Body of pancreas (tissue), 4 donors: ENCODE measurements at regions not wholly inside any gene's neighbourhood (a gene's known extent, or its start where the extent isn't known, plus 50 kb on each side); places are given as distances from the start of the nearest gene placed in this dataset.

Experiments
- ATAC-seq: fragments of 150-250 bp; one replicate; pipeline ENCODE4 v1.9.1; 2016
- DNase-seq, 4 donors: peaks; one replicate each; pipeline ENCODE4 v3.0.0-alpha.2; 2019
- H3K27ac ChIP-seq, 4 donors: fragments of 200-600 bp; sonication (generic); 1 replicate in 3 of 4; 2 replicates in 1 of 4; pipeline versions ENCODE4 v1.5.1 to v1.6.1; 2016 to 2019; ENCODE audit warnings: mild to moderate bottlenecking in 1 of 4, mixed read lengths in 1 of 4, moderate library complexity in 1 of 4
- H3K27me3 ChIP-seq, 2 donors: fragments of 200-600 bp; sonication (generic); one replicate each; pipeline ENCODE4 v1.6.0; 2016; ENCODE audit warnings: mild to moderate bottlenecking in 1 of 2
- H3K36me3 ChIP-seq, 2 donors: fragments of 200-600 bp; sonication (generic); replicated peaks in 1 of 2; 2 replicates each; pipeline ENCODE4 v1.5.1; 2016; ENCODE audit warnings: low read depth in 2 of 2; ENCODE audit not compliant: insufficient read depth in 1 of 2
- H3K4me1 ChIP-seq: fragments of 200-600 bp; sonication (generic); one replicate; pipeline ENCODE4 v1.6.0; 2016
- H3K4me3 ChIP-seq, 2 donors: fragments of 200-600 bp; sonication (generic); 1 replicate in 1 of 2; 2 replicates in 1 of 2; pipeline ENCODE4 v1.5.1; 2016 to 2019
- H3K9me3 ChIP-seq, 3 donors: fragments of 200-600 bp; sonication (generic); 1 replicate in 2 of 3; 2 replicates in 1 of 3; pipeline ENCODE4 v1.5.1; 2016
- POLR2A ChIP-seq, 3 donors: fragments of 450-650 bp; IDR thresholded peaks; one replicate each; pipeline ENCODE4 v1.6.1; 2016; ENCODE audit warnings: antibody characterized with exemption in 3 of 3, mild to moderate bottlenecking in 2 of 3
- WGBS, 2 donors: methylation state at CpG; one replicate each; pipeline ENCODE4 v1.1.5; 2017; 5-methylcytosine and 5-hydroxymethylcytosine counted together
- intact Hi-C: fragments of 100-400 bp; cut with DNase I; formaldehyde crosslinking; loops from one replicate; pipeline ENCODE4 v1.15.1; 2023
- TF ChIP-seq, protein P1 (sequence below), 7 experiments: fragments of 450-650 bp in 4 of 7; fragments of 200-600 bp in 3 of 7; sonication (generic) in 3 of 7; IDR thresholded peaks; one replicate each; pipeline ENCODE4 v1.5.1; 2016 to 2019; ENCODE audit warnings: antibody characterized with exemption in 7 of 7

DNA sequence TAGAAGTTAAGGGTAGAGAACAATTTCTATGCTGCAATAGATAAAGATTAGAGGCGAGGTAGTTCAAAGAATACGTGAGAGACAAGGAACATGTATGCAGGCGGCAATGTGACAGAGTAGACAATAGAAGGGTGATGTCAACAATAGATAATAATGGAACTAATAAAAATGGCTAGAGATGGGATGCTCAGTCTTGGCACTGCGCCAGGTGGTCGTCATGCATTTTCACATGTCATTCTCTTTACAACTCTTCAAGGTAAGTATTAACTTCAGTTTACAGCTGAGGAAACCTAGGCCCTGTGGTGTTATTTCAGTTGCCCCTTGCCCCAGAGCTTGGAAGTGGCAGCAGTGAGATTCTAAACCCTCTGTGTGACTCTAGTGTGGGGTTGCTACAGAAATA is 890.7 kb upstream of the CELF4 start:
- DNase-seq, result peak in 1 of 4 donors; percentile 12
- no peak overlapping the region for H3K27ac ChIP-seq
- H3K4me1 ChIP-seq, result no peaks in the 10 kb centered on the region
- H3K4me3 ChIP-seq, result no peak overlapping the region
- H3K36me3 ChIP-seq, result no peaks in the 10 kb centered on the region
- TF ChIP-seq POLR2A (IDR thresholded peaks at IDR 0.05), result no peak
- TF ChIP-seq, protein P1, sequence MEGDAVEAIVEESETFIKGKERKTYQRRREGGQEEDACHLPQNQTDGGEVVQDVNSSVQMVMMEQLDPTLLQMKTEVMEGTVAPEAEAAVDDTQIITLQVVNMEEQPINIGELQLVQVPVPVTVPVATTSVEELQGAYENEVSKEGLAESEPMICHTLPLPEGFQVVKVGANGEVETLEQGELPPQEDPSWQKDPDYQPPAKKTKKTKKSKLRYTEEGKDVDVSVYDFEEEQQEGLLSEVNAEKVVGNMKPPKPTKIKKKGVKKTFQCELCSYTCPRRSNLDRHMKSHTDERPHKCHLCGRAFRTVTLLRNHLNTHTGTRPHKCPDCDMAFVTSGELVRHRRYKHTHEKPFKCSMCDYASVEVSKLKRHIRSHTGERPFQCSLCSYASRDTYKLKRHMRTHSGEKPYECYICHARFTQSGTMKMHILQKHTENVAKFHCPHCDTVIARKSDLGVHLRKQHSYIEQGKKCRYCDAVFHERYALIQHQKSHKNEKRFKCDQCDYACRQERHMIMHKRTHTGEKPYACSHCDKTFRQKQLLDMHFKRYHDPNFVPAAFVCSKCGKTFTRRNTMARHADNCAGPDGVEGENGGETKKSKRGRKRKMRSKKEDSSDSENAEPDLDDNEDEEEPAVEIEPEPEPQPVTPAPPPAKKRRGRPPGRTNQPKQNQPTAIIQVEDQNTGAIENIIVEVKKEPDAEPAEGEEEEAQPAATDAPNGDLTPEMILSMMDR (IDR thresholded peaks at IDR 0.05), result no peak
- ATAC-seq, result no peak
- intact Hi-C loops, result no loop called here
- H3K9me3 ChIP-seq, result no peaks in the 10 kb centered on the region
- no peaks in the 10 kb centered on the region for H3K27me3 ChIP-seq
- WGBS, 2 donors, result 54% methylated on average over 5 of the region's 5 CpGs

DNA sequence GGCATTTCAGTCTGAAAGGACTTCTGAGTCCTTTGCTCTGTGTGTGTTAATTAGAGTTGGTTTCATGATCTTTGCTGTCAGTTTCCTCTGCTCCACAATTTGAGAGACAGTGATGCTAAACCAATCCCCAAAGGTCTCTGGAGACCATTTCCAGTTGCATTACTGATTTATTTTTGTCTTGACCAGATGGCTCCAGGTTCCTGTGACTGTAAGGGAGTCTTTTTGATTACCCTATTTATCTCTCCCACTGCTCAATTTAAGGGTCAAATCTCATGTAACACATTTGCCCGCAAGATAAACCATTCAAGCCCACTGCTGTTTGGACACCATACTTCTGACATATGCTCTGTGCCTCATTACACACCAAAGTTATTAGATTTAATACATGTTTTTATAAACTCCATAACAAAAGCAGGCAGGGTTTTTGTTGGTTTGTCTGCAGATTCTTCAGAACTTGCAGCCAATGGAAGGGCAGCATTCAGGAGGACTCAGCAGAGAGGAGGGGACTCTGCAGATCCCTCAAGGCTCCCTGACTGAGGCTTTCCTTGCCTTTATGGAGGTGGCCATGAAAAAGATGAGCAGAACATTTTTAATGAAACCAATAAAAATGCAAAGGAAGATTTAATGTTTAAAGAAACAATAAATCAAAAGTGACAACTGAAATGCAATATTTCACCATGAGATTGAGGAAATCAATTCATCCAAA is 889.3 kb upstream of the CELF4 start:
- ATAC-seq (no peak), DNase-seq (no peak)
- Histone ChIP-seq H3K27me3 (no peaks in the 10 kb centered on the region), H3K4me3 (no peak overlapping the region), H3K27ac (no peak overlapping the region), H3K36me3 (no peaks in the 10 kb centered on the region), H3K4me1 (no peaks in the 10 kb centered on the region), H3K9me3 (no peaks in the 10 kb centered on the region)
- no peak for TF ChIP-seq POLR2A (IDR thresholded peaks at IDR 0.05)
- TF ChIP-seq, protein P1 (IDR thresholded peaks at IDR 0.05), result no peak
- intact Hi-C loops, result no loop called here
- 69 to 88% methylated on average over 1 of the region's 1 CpG for WGBS, 2 donors

DNA sequence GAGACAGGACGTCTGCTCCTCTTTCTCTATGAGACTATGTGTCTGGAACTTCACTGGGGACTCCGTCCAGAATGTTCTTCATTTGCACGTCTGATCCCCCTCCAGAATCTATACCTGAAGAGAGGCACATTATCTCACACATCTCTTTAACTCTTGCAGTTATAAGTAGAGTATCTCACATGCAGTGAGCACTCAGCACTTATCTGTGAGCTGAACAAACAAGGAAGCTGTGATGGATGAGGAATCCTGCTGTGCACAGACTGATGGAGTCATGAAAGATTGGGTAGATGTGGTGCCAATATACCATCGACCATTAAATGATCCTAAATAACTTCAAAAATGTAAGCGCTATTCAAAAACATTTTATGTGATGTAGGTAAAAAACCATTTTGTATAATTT is 888.3 kb upstream of the CELF4 start:
- ATAC-seq (no peak), DNase-seq (no peak)
- no peak overlapping the region for H3K27ac ChIP-seq
- H3K4me3 ChIP-seq, result no peak overlapping the region
- TF ChIP-seq, protein P1 (IDR thresholded peaks at IDR 0.05), result no peak
- TF ChIP-seq POLR2A (IDR thresholded peaks at IDR 0.05), result no peak
- intact Hi-C loops, result no loop called here
- no peaks in the 10 kb centered on the region for H3K36me3 ChIP-seq
- H3K4me1 ChIP-seq, result no peaks in the 10 kb centered on the region
- WGBS, 2 donors, result 48 to 53% methylated on average over 5 of the region's 5 CpGs
- H3K9me3 ChIP-seq, result no peaks in the 10 kb centered on the region
- no peaks in the 10 kb centered on the region for H3K27me3 ChIP-seq

DNA sequence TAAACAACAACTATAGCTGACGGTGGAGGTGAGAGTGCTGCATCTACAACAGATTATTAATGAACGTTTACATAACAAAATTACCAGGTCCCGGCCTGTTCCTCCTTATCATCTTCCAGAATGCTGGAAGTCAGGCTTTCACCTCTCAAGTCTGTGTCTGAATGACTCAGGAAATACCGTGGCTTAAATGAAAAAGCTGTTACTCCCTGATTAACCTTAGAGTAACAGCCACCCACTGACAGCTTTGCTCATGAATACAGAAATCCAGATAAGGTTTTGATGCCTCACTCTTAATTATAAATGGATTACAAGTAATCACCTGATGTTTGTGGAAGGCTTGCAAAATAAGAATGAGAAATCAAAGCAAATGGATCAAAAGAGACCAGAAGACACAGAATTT is 885.3 kb upstream of the CELF4 start:
- Histone ChIP-seq H3K27me3 (no peaks in the 10 kb centered on the region), H3K36me3 (no peaks in the 10 kb centered on the region), H3K9me3 (no peaks in the 10 kb centered on the region), H3K4me1 (no peaks in the 10 kb centered on the region), H3K4me3 (no peak overlapping the region), H3K27ac (no peak overlapping the region)
- DNase-seq (no peak), ATAC-seq (no peak)
- WGBS, 2 donors, result 12 to 18% methylated on average over 4 of the region's 4 CpGs
- intact Hi-C loops, result no loop called here
- TF ChIP-seq, protein P1 (IDR thresholded peaks at IDR 0.05), result no peak
- TF ChIP-seq POLR2A (IDR thresholded peaks at IDR 0.05), result no peak

DNA sequence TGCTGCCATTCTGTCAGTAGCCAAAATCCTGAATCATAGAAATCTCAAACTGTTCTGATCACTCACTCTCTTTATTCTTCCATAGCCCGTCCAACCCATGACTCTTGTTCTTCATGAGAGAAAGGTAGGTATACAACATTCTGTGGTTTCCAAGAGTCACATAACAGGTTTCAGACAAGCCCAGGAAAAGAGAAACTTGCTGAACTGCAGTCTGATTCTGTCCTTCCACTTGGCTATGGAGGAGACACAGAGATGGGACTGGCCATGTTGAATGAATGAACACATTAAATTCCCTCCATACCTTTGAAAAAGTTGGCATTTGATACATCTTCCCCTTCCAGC is 880.2 kb upstream of the CELF4 start:
- Histone ChIP-seq H3K27ac (no peak overlapping the region), H3K4me3 (no peak overlapping the region), H3K4me1 (no peaks in the 10 kb centered on the region), H3K27me3 (no peaks in the 10 kb centered on the region), H3K9me3 (no peaks in the 10 kb centered on the region), H3K36me3 (no peaks in the 10 kb centered on the region)
- ATAC-seq, result no peak
- WGBS, 2 donors, result 59 to 68% methylated on average over 1 of the region's 1 CpG
- intact Hi-C loops, result no loop called here
- no peak for DNase-seq
- TF ChIP-seq, protein P1 (IDR thresholded peaks at IDR 0.05), result no peak
- no peak for TF ChIP-seq POLR2A (IDR thresholded peaks at IDR 0.05)
